Fibroblast of the aortic adventitia (primary cell): ENCODE measurements at regions not wholly inside any gene's neighbourhood (a gene's known extent, or its start where the extent isn't known, plus 50 kb on each side); places are given as distances from the start of the nearest gene placed in this dataset.

Experiments
- DNase-seq: peaks from one replicate; pipeline ENCODE4 v3.0.0-alpha.2; 2010; ENCODE audit warnings: low read depth
- H3K4me3 ChIP-seq: 2 replicates; pipeline ENCODE4 v1.5.1; 2011; ENCODE audit warnings: low read depth, mild to moderate bottlenecking, control low read depth, low read length, moderate library complexity
- TF ChIP-seq, protein P1 (sequence below): IDR thresholded peaks from 2 replicates; pipeline ENCODE4 v1.5.1; 2011; ENCODE audit warnings: mild to moderate bottlenecking, low read length, control low read depth, inconsistent platforms; ENCODE audit not compliant: insufficient read depth

GRCh38 chr15:29612096-29612495, 210.2 kb downstream of the TJP1 start:
- peak; percentile 95 for DNase-seq
- TF ChIP-seq, protein P1, sequence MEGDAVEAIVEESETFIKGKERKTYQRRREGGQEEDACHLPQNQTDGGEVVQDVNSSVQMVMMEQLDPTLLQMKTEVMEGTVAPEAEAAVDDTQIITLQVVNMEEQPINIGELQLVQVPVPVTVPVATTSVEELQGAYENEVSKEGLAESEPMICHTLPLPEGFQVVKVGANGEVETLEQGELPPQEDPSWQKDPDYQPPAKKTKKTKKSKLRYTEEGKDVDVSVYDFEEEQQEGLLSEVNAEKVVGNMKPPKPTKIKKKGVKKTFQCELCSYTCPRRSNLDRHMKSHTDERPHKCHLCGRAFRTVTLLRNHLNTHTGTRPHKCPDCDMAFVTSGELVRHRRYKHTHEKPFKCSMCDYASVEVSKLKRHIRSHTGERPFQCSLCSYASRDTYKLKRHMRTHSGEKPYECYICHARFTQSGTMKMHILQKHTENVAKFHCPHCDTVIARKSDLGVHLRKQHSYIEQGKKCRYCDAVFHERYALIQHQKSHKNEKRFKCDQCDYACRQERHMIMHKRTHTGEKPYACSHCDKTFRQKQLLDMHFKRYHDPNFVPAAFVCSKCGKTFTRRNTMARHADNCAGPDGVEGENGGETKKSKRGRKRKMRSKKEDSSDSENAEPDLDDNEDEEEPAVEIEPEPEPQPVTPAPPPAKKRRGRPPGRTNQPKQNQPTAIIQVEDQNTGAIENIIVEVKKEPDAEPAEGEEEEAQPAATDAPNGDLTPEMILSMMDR, result no peak
- no peak overlapping the region for H3K4me3 ChIP-seq

GRCh38 chr15:29611057-29611456, 211.2 kb downstream of the TJP1 start:
- TF ChIP-seq, protein P1, result no peak
- H3K4me3 ChIP-seq, result no peak overlapping the region
- DNase-seq, result no peak

GRCh38 chr15:29601811-29602210, 220.5 kb downstream of the TJP1 start:
- TF ChIP-seq, protein P1, result no peak
- no peak overlapping the region for H3K4me3 ChIP-seq
- DNase-seq, result no peak

DNA sequence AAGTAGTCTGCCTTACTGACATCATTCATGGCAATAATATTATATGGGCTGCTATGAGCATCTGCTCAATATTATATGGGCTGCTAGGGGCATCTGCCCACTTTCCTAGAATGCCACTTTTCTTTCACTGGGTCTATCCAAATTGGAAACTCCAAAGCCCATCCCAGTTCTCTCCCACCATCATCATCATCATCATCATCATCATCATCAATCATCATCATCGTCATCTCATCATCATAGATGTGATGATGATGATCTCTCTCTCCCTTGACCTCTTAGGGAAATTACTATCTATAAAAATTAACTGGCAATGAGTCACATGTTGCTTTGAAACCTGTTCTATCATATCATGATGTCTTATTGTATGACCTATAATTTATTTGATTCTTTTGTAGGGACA, 222.0 kb downstream of the TJP1 start:
- no peak overlapping the region for H3K4me3 ChIP-seq
- DNase-seq, result no peak
- TF ChIP-seq, protein P1, result no peak

- peak; percentile 73 for DNase-seq
- no peak overlapping the region for H3K4me3 ChIP-seq
- TF ChIP-seq, protein P1, result peak; percentile 26
Measured at GRCh38 chr15:29596266-29596665, 226.0 kb downstream of the TJP1 start.

DNA sequence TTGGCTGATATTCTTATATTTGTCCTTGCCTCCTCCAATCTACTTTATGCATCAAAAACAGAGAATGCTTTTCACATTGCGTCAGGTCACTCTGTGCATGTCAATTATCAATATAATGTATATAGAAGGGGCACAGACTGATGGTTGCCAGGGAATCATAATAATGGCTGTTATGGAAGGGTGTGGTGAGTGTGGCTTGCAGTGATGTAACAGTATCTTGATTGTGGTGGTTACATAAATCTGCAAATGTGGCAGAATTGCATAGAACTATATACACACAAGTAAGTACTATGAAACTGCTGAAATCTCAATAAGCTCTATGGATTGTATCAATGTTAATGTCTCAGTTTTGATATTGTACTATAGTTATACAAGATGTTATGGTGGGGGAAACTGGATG, 228.6 kb downstream of the TJP1 start:
- no peak overlapping the region for H3K4me3 ChIP-seq
- DNase-seq, result no peak
- TF ChIP-seq, protein P1, result no peak

GRCh38 chr15:29593111-29593510, 229.2 kb downstream of the TJP1 start:
- no peak overlapping the region for H3K4me3 ChIP-seq
- no peak for DNase-seq
- TF ChIP-seq, protein P1, result no peak
